Activated naive CD4-positive, alpha-beta T cell treated with anti-CD3 and anti-CD28 coated beads, Interleukin-2, amount 50 U/mL, for 24 hours (primary cell): ENCODE measurements at regions not wholly inside any gene's neighbourhood (a gene's known extent, or its start where the extent isn't known, plus 50 kb on each side); places are given as distances from the start of the nearest gene placed in this dataset.

Experiments used
- H3K27ac Mint-ChIP-seq: one replicate; pipeline ENCODE4 v1.8.0; 2021; ENCODE audit warnings: mild to moderate bottlenecking, mixed read lengths
- H3K27me3 Mint-ChIP-seq: one replicate; pipeline ENCODE4 v1.8.0; 2021; ENCODE audit warnings: mixed read lengths
- H3K36me3 Mint-ChIP-seq: one replicate; pipeline ENCODE4 v1.8.0; 2021; ENCODE audit warnings: mixed read lengths
- H3K4me1 Mint-ChIP-seq: one replicate; pipeline ENCODE4 v1.8.0; 2021; ENCODE audit warnings: mixed read lengths
- H3K4me3 Mint-ChIP-seq: one replicate; pipeline ENCODE4 v1.8.0; 2021; ENCODE audit warnings: mild to moderate bottlenecking, mixed read lengths
- H3K9me3 Mint-ChIP-seq: one replicate; pipeline ENCODE4 v1.8.0; 2021; ENCODE audit warnings: mixed read lengths

GRCh38 chr1:113007706-113008364 lies 51.8 kb upstream of the SLC16A1 start:
- peaks cover 3% of the 10 kb centered on the region for H3K4me1 Mint-ChIP-seq
- no peak overlapping the region for H3K27ac Mint-ChIP-seq
- peaks cover 16% of the 10 kb centered on the region for H3K36me3 Mint-ChIP-seq

DNA sequence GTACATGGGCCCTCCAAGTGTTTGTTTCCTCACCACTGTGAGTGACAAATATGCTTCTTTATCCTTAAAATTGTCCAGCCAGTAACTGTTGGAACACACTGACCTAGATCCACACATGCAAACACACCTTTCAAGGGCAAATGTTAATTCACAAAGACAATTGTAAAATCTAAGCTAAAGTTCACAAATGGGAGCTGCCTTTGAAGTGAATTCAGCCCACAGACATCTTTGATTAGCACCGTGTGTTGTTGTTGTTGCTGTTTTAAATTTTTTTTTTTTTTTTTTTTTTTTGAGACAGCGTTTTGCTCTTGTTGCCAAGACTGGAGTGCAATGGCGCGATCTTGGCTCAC lies 52.3 kb upstream of the SLC16A1 start:
- peaks cover 16% of the 10 kb centered on the region for H3K36me3 Mint-ChIP-seq
- H3K4me3 Mint-ChIP-seq = no peak overlapping the region
- peaks cover 4% of the 10 kb centered on the region for H3K4me1 Mint-ChIP-seq
- H3K27ac Mint-ChIP-seq = no peak overlapping the region
- H3K27me3 Mint-ChIP-seq = no peaks in the 10 kb centered on the region
- H3K9me3 Mint-ChIP-seq = no peaks in the 10 kb centered on the region

More at GRCh38 chr1:113007706-113008364, 51.8 kb upstream of the SLC16A1 start:
- Mint-ChIP-seq H3K4me3 (no peak overlapping the region), H3K9me3 (no peaks in the 10 kb centered on the region), H3K27me3 (no peaks in the 10 kb centered on the region)

GRCh38 chr1:113012149-113012548 lies 56.2 kb upstream of the SLC16A1 start:
- H3K4me1 Mint-ChIP-seq = peaks cover 4% of the 10 kb centered on the region

DNA sequence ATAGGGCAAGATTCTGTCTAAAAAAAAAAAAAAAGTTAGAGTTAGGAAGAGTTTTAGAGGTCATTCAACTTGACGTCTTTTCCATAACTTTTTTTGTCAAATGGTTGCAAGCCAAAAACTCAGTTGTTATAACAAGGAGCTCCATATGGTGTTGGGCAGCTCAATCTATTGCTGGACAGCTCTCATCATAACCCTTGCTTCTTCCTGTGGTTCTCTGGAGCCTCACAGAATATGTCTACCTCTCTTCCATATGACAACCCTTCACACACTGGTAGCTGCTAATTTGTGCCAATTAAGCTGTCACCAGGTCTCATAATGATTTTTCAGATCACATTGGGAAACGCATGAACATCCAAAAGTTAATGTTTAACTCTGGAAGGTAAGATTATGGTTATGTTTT lies 57.8 kb upstream of the SLC16A1 start:
- H3K4me3 Mint-ChIP-seq = no peak overlapping the region
- no peak overlapping the region for H3K27ac Mint-ChIP-seq
- H3K9me3 Mint-ChIP-seq = no peaks in the 10 kb centered on the region
- peaks cover 4% of the 10 kb centered on the region for H3K4me1 Mint-ChIP-seq
- H3K36me3 Mint-ChIP-seq = no peaks in the 10 kb centered on the region
- no peaks in the 10 kb centered on the region for H3K27me3 Mint-ChIP-seq

More at GRCh38 chr1:113012149-113012548, 56.2 kb upstream of the SLC16A1 start:
- H3K27me3 Mint-ChIP-seq = no peaks in the 10 kb centered on the region
- no peak overlapping the region for H3K4me3 Mint-ChIP-seq
- H3K9me3 Mint-ChIP-seq = no peaks in the 10 kb centered on the region
- no peak overlapping the region for H3K27ac Mint-ChIP-seq
- peaks cover 8% of the 10 kb centered on the region for H3K36me3 Mint-ChIP-seq

DNA sequence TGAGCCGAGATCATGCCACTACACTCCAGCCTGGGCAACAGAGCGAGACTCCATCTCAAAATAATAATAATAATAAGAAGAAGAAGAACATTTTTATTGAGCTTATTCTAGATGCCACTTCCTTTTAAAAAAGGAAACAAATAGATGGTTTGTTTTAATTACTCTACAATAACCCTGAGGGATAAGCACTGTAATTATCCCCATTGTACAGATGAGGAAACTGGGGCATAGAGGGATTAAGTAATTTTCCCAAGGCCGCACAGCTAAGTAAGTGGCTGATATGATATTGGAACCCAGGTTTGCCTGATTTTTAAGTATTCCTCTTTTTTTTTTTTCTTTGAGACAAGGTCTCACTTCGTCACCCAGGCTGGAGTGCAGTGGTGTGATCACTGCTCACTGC lies 58.5 kb upstream of the LRIG2 start:
- Mint-ChIP-seq H3K36me3 (no peaks in the 10 kb centered on the region), H3K9me3 (no peaks in the 10 kb centered on the region), H3K27ac (no peak overlapping the region), H3K4me3 (no peak overlapping the region), H3K4me1 (peaks cover 4% of the 10 kb centered on the region), H3K27me3 (no peaks in the 10 kb centered on the region)

DNA sequence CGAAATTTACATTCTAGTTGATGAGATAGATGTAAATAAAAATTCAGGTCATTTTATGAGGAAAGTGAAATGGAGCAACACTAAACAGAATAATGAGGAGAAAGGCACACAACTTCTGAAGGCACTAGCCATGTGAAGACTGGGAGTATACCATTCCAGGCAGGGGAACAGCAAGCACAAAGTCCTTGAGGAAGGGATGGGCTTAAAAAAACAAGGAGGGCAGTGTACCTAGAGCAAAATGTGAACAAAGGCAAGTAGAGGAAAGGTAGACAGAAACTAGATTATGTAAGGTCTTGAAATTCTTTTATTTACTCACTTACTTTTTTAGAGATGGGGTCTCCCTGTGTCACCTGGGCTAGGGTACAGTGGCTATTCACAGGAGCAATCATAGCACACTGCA lies 54.1 kb upstream of the LRIG2 start:
- Mint-ChIP-seq H3K27me3 (no peaks in the 10 kb centered on the region), H3K4me1 (no peaks in the 10 kb centered on the region), H3K9me3 (no peaks in the 10 kb centered on the region), H3K27ac (no peak overlapping the region), H3K4me3 (no peak overlapping the region), H3K36me3 (peaks cover 1% of the 10 kb centered on the region)

DNA sequence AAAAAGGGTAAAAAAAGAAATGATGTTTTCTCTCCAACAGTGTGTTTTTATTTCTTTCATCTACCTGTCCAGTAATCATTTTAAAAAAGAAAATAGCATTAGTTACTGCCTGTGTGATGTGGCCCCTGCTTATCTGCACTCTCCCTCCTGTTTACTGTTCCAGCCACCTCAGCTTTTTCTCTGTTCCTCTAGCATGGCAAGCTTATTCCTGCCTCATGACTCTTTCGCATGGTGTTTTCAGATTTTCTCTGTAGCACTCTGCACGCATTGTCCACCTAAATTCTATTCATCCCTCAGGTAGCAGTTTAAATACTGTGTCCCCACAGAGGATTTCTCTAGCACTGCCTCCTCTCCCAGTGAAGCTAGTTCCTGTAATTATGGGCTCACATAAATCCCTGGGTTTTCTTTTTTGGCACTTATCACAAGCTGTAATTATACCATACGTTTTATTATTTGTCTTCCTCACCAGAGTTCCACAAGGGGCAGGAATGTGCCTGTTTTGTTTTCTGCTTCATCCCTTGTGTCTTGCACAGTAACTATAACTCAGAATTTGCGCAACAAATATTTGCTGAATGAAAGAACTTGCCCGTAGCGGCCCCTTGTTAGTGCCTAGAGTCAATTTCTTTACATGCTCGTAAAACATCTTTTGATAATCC lies 51.4 kb upstream of the LRIG2 start:
- Mint-ChIP-seq H3K4me3 (no peak overlapping the region), H3K27ac (peak overlapping the region; percentile 37), H3K27me3 (no peaks in the 10 kb centered on the region), H3K36me3 (peaks cover 5% of the 10 kb centered on the region), H3K4me1 (no peaks in the 10 kb centered on the region), H3K9me3 (no peaks in the 10 kb centered on the region)
